ENCODE measurements at regions not wholly inside any gene's neighbourhood (a gene's known extent, or its start where the extent isn't known, plus 50 kb on each side); places are given as distances from the start of the nearest gene placed in this dataset.
A peak's percentile ranks its signal among the peaks of the same experiment; 100 is the strongest.
"Not testable (repeated sequence)": the region's sequence is repeated elsewhere in the genome, so short reads cannot be mapped to it uniquely, and the experiment has no call there.

DNA sequence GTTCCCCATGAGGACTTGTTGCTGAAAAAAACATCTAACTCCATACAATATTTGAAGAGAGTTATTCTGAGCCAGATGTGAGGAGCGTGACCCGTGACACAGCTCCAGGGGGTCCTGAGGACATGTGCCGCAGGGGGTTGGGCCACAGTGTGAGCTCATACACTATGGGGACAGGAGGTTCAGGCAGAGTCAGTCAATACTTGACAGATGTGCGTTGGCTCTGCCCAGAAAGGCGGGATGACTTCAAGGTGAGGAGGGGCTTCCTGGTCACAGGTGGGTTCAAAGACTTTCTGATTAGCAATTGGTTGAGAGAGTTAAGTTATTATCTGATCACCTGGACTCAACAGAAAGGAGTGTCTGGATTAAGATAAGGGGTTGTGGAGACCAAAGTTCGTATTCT is 147.1 kb upstream of the ZNF469 start:
- H3K27ac ChIP-seq (ENCODE audit: low read length); intact Hi-C loops (cut with DNase I): not testable (repeated sequence)

DNA sequence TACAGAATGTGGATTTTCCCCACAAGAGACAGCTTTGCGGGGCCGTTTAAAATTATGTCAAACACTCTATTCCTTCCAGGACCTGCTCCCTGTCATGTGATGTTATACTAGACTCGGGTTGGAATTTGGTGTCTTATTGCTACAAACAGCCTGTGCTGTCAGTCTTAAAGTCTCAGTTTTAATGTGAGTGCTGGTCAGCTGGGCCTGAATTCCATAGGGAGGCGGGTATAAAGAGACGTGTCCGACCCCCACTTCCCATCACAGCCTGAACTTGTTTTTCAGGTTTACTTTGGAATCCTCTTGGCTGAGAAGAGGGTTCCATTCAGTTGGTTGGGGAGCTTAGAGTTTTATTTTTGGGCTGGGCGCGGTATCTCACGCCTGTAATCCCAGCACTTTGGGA is 146.5 kb upstream of the ZNF469 start:
- H3K9me3 ChIP-seq (ENCODE audit: control insufficient read depth, low read length); ATAC-seq; H3K27ac ChIP-seq (ENCODE audit: low read length); intact Hi-C loops (cut with DNase I); H3K4me3 ChIP-seq (ENCODE audit: low read length); H3K4me1 ChIP-seq (ENCODE audit: control insufficient read depth, insufficient read depth, low read length); H3K27me3 ChIP-seq (ENCODE audit: control insufficient read depth, insufficient read depth); DNase-seq: not testable (repeated sequence)
- WGBS = 73% methylated on average over 7 of the region's 9 CpGs

More for the DNA sequence above, 147.1 kb upstream of the ZNF469 start:
- not testable (repeated sequence) for DNase-seq; H3K9me3 ChIP-seq (ENCODE audit: control insufficient read depth, low read length); H3K27me3 ChIP-seq (ENCODE audit: control insufficient read depth, insufficient read depth); ATAC-seq; H3K4me3 ChIP-seq (ENCODE audit: low read length); H3K4me1 ChIP-seq (ENCODE audit: control insufficient read depth, insufficient read depth, low read length)
- WGBS = 85% methylated on average over 6 of the region's 6 CpGs

DNA sequence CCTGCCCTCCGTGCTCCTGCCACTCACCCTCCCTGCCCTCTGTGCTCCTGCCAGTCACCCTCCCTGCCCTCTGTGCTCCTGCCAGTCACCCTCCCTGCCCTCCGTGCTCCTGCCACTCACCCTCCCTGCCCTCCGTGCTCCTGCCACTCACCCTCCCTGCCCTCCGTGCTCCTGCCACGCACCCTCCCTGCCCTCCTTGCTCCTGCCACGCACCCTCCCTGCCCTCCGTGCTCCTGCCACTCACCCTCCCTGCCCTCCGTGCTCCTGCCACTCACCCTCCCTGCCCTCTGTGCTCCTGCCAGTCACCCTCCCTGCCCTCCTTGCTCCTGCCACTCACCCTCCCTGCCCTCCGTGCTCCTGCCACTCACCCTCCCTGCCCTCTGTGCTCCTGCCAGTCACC is 145.4 kb upstream of the ZNF469 start:
- DNase-seq; intact Hi-C loops (cut with DNase I); ATAC-seq; H3K27me3 ChIP-seq (ENCODE audit: control insufficient read depth, insufficient read depth); H3K9me3 ChIP-seq (ENCODE audit: control insufficient read depth, low read length); H3K4me1 ChIP-seq (ENCODE audit: control insufficient read depth, insufficient read depth, low read length); H3K4me3 ChIP-seq (ENCODE audit: low read length); H3K27ac ChIP-seq (ENCODE audit: low read length): not testable (repeated sequence)
- WGBS = 91% methylated on average over 7 of the region's 9 CpGs

DNA sequence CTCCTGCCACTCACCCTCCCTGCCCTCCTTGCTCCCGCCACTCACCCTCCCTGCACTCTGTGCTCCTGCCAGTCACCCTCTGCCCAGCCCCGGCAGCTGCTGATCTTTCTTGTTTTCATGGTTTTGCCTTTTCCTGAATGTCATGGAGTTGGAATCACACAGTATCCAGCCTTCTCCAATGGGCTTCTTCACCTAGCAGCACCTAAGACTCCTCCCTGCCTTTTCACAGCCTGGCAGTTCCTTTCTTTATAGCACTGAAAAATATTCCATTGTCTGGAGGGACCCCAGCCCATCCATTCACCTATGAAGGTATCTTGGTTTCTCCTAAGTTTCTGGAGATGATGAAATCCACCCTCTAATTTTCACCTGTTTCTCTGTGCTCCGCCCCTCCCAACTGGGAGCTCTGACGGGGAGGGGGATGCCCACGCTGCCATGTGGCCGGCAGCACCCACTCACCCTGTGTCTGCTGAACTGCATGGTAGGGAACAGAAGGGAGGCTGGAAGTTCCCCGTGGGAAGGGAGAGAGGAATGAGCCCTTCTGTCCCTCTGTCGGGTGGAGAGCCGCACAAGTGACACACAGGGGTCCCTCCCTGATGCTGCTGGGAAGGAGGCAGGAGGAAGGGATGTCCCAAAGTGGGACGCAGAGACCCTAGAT is 144.9 kb upstream of the ZNF469 start:
- intact Hi-C loops (cut with DNase I) = not testable (repeated sequence)

DNA sequence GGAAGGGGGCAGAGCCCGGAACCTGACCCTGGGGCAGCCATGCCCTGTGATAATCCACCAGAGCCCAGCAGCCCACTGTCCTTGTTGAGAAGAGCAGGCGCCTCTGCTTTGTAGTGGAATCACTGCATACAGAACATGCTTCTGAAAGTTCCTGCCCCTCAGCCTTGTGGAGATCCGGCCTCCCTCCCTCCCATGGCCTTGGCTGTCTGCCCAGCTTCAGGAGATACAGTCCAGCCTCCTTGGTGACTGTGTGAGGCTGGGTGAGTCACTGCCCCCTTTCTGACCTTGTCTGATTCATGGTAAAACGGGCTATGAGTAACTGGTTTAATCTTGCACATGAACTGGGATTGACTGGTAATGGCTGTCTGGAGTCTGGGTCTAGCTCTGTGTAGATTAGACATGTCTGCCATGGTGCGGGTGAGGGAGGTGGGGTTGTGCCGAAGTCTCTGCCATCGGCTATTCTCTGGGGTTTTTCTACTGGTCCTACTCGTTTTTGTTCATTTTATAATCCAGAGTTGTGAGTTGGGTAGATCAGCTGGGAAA is 144.0 kb upstream of the ZNF469 start:
- H3K4me1 ChIP-seq (ENCODE audit: control insufficient read depth, insufficient read depth, low read length); intact Hi-C loops (cut with DNase I); H3K4me3 ChIP-seq (ENCODE audit: low read length); H3K27me3 ChIP-seq (ENCODE audit: control insufficient read depth, insufficient read depth); H3K9me3 ChIP-seq (ENCODE audit: control insufficient read depth, low read length): not testable (repeated sequence)
- DNase-seq (peak; percentile 95 to 97 (median 96)), ATAC-seq (peak; percentile 84 to 86)
- H3K27ac ChIP-seq (ENCODE audit: low read length) = peak overlapping the region; percentile 79
- 21% methylated on average over 6 of the region's 8 CpGs for WGBS

More for the DNA sequence above, 144.9 kb upstream of the ZNF469 start:
- not testable (repeated sequence) for H3K27me3 ChIP-seq (ENCODE audit: control insufficient read depth, insufficient read depth); H3K4me1 ChIP-seq (ENCODE audit: control insufficient read depth, insufficient read depth, low read length); H3K9me3 ChIP-seq (ENCODE audit: control insufficient read depth, low read length); H3K4me3 ChIP-seq (ENCODE audit: low read length); ATAC-seq; DNase-seq
- WGBS = 64% methylated on average over 10 of the region's 10 CpGs
- peak overlapping the region; percentile 79 for H3K27ac ChIP-seq (ENCODE audit: low read length)

DNA sequence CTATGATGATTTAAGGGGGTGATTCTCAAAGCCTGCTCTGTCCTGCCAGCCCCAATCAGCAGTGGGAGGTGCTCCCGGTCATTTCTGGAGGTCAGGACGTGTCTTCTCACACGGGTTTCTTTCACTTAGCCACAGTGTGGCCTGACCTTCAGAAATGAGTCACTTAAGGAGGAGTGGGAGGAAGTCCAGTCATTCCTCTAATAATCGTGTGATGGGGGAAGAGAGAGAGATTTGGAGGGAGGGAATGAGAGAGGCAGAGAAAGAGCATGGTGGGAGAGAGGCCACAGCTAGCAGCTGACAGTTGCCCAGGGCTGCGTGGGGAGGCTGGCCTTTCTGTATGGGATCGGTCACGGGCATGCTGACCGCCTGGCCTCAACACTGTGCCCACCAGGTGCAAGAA is 142.6 kb upstream of the ZNF469 start:
- H3K9me3 ChIP-seq (ENCODE audit: control insufficient read depth, low read length); DNase-seq; H3K27ac ChIP-seq (ENCODE audit: low read length); H3K4me1 ChIP-seq (ENCODE audit: control insufficient read depth, insufficient read depth, low read length); intact Hi-C loops (cut with DNase I); H3K4me3 ChIP-seq (ENCODE audit: low read length); H3K27me3 ChIP-seq (ENCODE audit: control insufficient read depth, insufficient read depth): not testable (repeated sequence)
- ATAC-seq = peak; percentile 8 to 23
- 51% methylated on average over 8 of the region's 8 CpGs for WGBS

DNA sequence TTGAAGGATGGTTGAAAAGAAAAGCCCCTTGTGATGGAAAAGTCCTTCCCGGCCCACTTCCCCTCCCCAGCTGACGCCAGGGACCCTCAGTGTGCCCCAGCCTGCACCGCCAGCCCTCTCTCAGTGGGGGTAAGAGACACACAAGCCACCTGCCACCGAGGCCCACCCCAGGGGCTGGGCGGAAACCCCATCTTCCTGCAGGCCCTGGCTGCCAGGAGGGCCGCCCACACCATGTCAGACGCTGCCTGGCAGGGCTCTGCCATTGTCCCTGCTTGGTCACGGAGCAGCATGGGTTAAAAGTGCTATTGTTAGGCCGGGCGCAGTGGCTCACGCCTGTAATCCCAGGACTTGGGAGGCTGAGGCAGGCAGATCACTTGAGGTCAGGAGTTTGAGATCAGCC is 142.0 kb upstream of the ZNF469 start:
- intact Hi-C loops (cut with DNase I) = not testable (repeated sequence)

DNA sequence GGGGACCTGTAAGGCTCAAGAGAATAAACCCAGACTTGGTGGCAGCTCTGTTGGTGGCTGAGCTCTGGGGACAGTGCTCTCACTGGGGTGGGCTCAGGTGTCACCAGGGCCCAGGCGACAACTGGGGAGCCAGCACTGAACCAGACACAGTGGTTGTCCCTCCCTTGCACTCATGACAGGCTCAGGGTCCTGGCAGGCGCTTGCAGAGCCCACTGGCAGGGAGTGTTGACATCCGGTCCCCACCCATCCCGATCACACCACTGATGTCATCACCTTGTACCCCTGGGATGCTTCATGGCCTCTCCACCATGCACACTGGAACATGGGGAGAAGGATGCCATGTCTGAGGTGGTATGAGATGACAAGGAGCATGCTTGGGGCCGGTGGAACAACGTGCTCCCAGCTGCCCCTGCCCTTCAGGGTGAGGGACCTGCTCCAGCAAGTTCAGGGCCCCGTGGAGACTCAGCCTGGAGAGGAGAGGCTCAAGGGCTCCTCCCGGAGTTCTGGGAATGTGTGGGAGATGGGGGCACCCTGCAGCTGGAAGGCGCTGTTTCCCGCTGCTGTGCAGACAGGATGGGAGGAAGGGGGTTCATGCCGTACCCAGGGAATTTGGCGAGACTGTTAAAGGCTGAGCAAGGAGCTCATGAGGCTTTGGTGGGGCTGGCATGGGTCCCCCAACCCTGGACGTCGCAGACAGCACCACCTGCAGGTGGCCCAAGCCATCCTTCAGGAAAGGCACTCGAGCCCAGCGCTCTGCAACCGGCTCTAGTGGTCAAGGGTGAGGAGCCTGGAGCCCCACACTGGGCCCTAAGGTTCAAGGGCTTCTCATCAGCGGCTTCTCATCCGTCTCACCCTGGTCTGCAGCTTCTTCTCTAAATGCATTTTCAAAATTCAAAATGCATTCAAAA is 141.1 kb upstream of the ZNF469 start:
- 82% methylated on average over 19 of the region's 19 CpGs for WGBS
- intact Hi-C loops (cut with DNase I); ATAC-seq; H3K27me3 ChIP-seq (ENCODE audit: control insufficient read depth, insufficient read depth); H3K4me3 ChIP-seq (ENCODE audit: low read length); H3K9me3 ChIP-seq (ENCODE audit: control insufficient read depth, low read length); H3K4me1 ChIP-seq (ENCODE audit: control insufficient read depth, insufficient read depth, low read length); H3K27ac ChIP-seq (ENCODE audit: low read length): not testable (repeated sequence)
- peak in 1 of 3 donors; percentile 36 for DNase-seq

More for the DNA sequence above, 142.0 kb upstream of the ZNF469 start:
- H3K27me3 ChIP-seq (ENCODE audit: control insufficient read depth, insufficient read depth); H3K4me3 ChIP-seq (ENCODE audit: low read length); H3K9me3 ChIP-seq (ENCODE audit: control insufficient read depth, low read length); H3K27ac ChIP-seq (ENCODE audit: low read length); ATAC-seq; H3K4me1 ChIP-seq (ENCODE audit: control insufficient read depth, insufficient read depth, low read length): not testable (repeated sequence)
- WGBS = 70% methylated on average over 11 of the region's 11 CpGs
- peak in 1 of 3 donors; percentile 41 for DNase-seq

DNA sequence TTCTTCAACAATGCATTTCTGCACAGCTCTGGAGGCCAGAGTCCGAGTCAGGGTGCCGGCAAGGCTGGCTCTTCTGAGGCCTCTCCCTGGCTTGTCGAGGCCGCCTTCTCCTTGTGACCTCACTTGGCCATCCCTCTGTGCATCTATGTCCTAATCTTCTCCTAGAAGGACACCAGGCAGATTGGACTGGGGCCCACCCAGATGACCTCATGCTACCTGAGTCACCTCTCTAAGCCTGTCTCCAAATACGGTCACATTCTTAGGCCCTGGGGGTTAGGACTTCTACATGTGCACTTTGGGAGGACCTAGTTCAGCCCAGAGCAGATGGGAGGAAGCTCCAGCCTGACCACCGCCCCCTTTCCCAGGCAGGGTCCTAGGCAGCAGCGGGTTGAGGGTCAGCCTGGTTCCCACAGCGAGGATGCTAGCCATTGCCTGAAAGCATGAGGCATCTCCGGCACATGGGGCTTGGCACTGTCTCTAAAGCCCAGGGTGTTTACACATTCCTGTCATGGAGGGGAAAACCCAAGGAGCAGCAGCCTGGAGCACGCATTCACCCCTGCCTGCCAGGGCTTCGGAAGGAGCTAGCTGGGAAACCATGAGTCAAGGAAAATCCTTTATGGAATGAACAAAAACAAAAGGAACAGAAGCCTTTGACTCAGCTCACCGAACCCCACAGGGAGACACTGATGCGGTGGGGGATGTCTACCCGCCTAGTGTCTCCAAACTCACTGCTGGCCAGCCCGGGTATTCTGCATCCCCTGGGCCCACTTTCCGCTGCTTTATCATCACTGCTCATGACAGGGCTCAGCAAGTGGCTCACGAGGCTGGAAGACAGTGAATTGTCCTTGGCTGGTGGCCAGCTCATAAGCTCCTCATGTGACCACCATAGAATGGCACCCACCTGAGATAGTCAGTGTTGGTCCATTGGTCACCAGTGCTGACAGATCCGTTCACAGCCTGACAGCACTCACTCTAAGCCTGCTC is 140.2 kb upstream of the ZNF469 start:
- H3K4me3 ChIP-seq (ENCODE audit: low read length); H3K4me1 ChIP-seq (ENCODE audit: control insufficient read depth, insufficient read depth, low read length); H3K9me3 ChIP-seq (ENCODE audit: control insufficient read depth, low read length); H3K27ac ChIP-seq (ENCODE audit: low read length); intact Hi-C loops (cut with DNase I); H3K27me3 ChIP-seq (ENCODE audit: control insufficient read depth, insufficient read depth): not testable (repeated sequence)
- 69% methylated on average over 18 of the region's 18 CpGs for WGBS
- ATAC-seq (peak in 1 of 2 donors; percentile 1), DNase-seq (peak in 1 of 3 donors; percentile 32)

DNA sequence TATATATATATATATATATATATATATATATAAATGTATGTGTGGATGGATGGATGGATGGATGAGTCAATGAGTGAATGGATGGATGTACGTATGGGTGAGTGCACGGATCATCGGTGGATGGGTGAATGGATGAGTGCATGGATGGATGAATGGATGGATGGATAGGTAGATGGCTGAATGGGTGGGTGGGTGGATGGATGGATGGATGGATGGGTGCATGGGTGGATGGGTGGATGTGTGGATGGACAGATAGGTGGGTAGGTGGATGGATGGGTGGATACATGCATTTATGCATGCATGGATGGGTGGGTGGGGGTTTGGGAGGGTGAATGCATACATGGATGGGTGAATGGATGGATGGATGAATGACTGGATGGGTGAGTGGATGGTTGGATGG is 138.8 kb upstream of the ZNF469 start:
- H3K4me1 ChIP-seq (ENCODE audit: control insufficient read depth, insufficient read depth, low read length); ATAC-seq; H3K27ac ChIP-seq (ENCODE audit: low read length); intact Hi-C loops (cut with DNase I); H3K9me3 ChIP-seq (ENCODE audit: control insufficient read depth, low read length); DNase-seq; H3K27me3 ChIP-seq (ENCODE audit: control insufficient read depth, insufficient read depth); H3K4me3 ChIP-seq (ENCODE audit: low read length): not testable (repeated sequence)
- 97% methylated on average over 3 of the region's 3 CpGs for WGBS
